Aorta (tissue), 5 donors: ENCODE measurements at regions not wholly inside any gene's neighbourhood (a gene's known extent, or its start where the extent isn't known, plus 50 kb on each side); places are given as distances from the start of the nearest gene placed in this dataset.
A peak's percentile ranks its signal among the peaks of the same experiment; 100 is the strongest.

ENCODE experiments used
- ATAC-seq: fragments of 200-7000 bp; cut with Tn5 transposase; one replicate; pipeline ENCODE4 v1.9.1; 2022; ENCODE audit warnings: moderate library complexity; ENCODE audit not compliant: low FRiP score
- DNase-seq, 2 donors: peaks; one replicate each; pipeline ENCODE4 v3.0.0-alpha.2; 2020
- H3K27ac ChIP-seq, 2 donors: one replicate each; pipeline ENCODE4 v1.5.1; 2013; ENCODE audit warnings: low read length in 2 of 2, mild to moderate bottlenecking in 2 of 2, moderate library complexity in 2 of 2, control low read depth in 1 of 2, inconsistent platforms in 1 of 2, low read depth in 1 of 2
- H3K27me3 ChIP-seq, 2 donors: one replicate each; pipeline ENCODE4 v1.6.1; 2013; ENCODE audit warnings: control low read depth in 1 of 2, low read length in 1 of 2, mild to moderate bottlenecking in 1 of 2, moderate library complexity in 1 of 2; ENCODE audit not compliant: insufficient read depth in 2 of 2, control insufficient read depth in 1 of 2
- H3K36me3 ChIP-seq, 2 donors: one replicate each; pipeline ENCODE4 v1.6.1; 2013; ENCODE audit warnings: control low read depth in 1 of 2, low read length in 1 of 2, mild to moderate bottlenecking in 1 of 2; ENCODE audit not compliant: insufficient read depth in 2 of 2, control insufficient read depth in 1 of 2
- H3K4me1 ChIP-seq, 2 donors: one replicate each; pipeline ENCODE4 v1.6.1; 2013; ENCODE audit warnings: low read length in 2 of 2, control low read depth in 1 of 2, mild to moderate bottlenecking in 1 of 2, moderate library complexity in 1 of 2; ENCODE audit not compliant: insufficient read depth in 2 of 2, control insufficient read depth in 1 of 2
- H3K4me3 ChIP-seq, 2 donors: one replicate each; pipeline ENCODE4 v1.5.1; 2013; ENCODE audit warnings: low read length in 2 of 2, control low read depth in 1 of 2, mild to moderate bottlenecking in 1 of 2
- H3K9me3 ChIP-seq: one replicate; pipeline ENCODE4 v1.6.1; 2013; ENCODE audit warnings: mild to moderate bottlenecking, low read length; ENCODE audit not compliant: control insufficient read depth
- WGBS, 2 donors: extraction: QIAGEN DNeasy Blood & Tissue Kit; methylation state at CpG; one replicate each; pipeline ENCODE4 v1.1.7; 2013; 5-methylcytosine and 5-hydroxymethylcytosine counted together
- intact Hi-C, 2 donors: fragments of 100-400 bp; cut with DNase I; formaldehyde crosslinking; loops; one replicate each; pipeline versions ENCODE4 v1.14.2 to v1.15.0; 2022
- donor health status: healthy with polysubstance abuse.
- donor health status: Bipolar disorder and iron deficiency.
- donor health status: DM: no; HTN: no; CAD: no.
- donor health status: DM: no; HTN: no; CAD: no.
- donor health status: DM: yes; HTN: yes; CAD: no.

GRCh38 chr2:129224022-129224421 lies 755.4 kb upstream of the RAB6C start:
- intact Hi-C loops, result no loop called here
- Histone ChIP-seq H3K9me3 (peaks cover 2% of the 10 kb centered on the region), H3K4me3 (no peak overlapping the region), H3K27ac (no peak overlapping the region), H3K27me3 (no peaks in the 10 kb centered on the region), H3K4me1 (no peaks in the 10 kb centered on the region), H3K36me3 (no peaks in the 10 kb centered on the region)
- 83 to 95% methylated on average over 10 of the region's 10 CpGs for WGBS, 2 donors
- ATAC-seq (no peak), DNase-seq (no peak)

- H3K36me3 ChIP-seq, result no peaks in the 10 kb centered on the region
- no peaks in the 10 kb centered on the region for H3K4me1 ChIP-seq
- WGBS, 2 donors, result 88 to 92% methylated on average over 3 of the region's 3 CpGs
- peak; percentile 26 for ATAC-seq
- no peak for DNase-seq
- intact Hi-C loops, result no loop called here
- H3K27me3 ChIP-seq, result no peaks in the 10 kb centered on the region
- no peak overlapping the region for H3K4me3 ChIP-seq
- no peak overlapping the region for H3K27ac ChIP-seq
- H3K9me3 ChIP-seq, result peaks cover 1% of the 10 kb centered on the region
These were observed 755.0 kb upstream of the RAB6C start for GRCh38 chr2:129224486-129224885.

GRCh38 chr2:129229196-129229595 lies 750.3 kb upstream of the RAB6C start:
- 63 to 81% methylated on average over 3 of the region's 3 CpGs for WGBS, 2 donors
- H3K4me3 ChIP-seq, result no peak overlapping the region
- no peaks in the 10 kb centered on the region for H3K4me1 ChIP-seq
- intact Hi-C loops, result no loop called here
- ATAC-seq (no peak), DNase-seq (no peak)
- no peaks in the 10 kb centered on the region for H3K36me3 ChIP-seq
- no peak overlapping the region for H3K27ac ChIP-seq
- H3K27me3 ChIP-seq, result no peaks in the 10 kb centered on the region
- no peaks in the 10 kb centered on the region for H3K9me3 ChIP-seq

DNA sequence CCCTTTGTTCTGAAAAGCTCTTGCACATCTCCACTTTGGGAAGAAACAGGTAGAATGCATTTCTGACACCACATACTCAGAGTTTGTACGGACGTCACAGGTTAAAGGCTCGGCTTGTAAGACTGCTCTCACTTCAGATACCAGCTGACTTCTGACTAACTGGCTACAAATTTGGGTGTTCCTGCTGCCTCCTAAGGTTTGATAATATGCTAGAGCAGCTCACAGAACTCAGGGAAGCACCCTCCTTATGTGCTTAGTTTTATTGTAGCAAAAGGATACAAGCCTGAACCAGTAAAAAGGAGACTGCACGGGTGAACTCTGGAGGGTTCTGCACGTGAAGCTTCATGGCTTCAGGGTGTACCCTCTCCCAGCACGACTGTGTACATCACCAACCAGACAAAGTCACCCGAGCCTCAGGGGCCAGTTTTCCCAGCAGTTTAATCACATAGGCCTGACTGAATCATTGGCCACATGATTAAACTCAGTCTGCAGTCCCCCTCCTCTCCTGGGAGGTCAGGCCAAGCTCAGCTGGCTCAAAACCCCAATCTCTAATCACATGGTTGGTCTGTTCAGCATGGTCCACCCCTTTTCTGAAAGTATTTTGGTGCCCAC lies 749.5 kb upstream of the RAB6C start:
- Histone ChIP-seq H3K27me3 (no peaks in the 10 kb centered on the region), H3K9me3 (no peaks in the 10 kb centered on the region), H3K4me3 (no peak overlapping the region), H3K4me1 (no peaks in the 10 kb centered on the region), H3K36me3 (no peaks in the 10 kb centered on the region), H3K27ac (no peak overlapping the region)
- 85 to 88% methylated on average over 7 of the region's 7 CpGs for WGBS, 2 donors
- ATAC-seq (no peak), DNase-seq (no peak)
- intact Hi-C loops, result no loop called here

- Histone ChIP-seq H3K4me1 (no peaks in the 10 kb centered on the region), H3K27ac (no peak overlapping the region), H3K36me3 (no peaks in the 10 kb centered on the region), H3K4me3 (no peak overlapping the region), H3K9me3 (no peaks in the 10 kb centered on the region), H3K27me3 (no peaks in the 10 kb centered on the region)
- ATAC-seq, result no peak
- 97% methylated on average over 7 of the region's 7 CpGs for WGBS, 2 donors
- no peak for DNase-seq
- intact Hi-C loops, result no loop called here
These were observed 747.5 kb upstream of the RAB6C start for GRCh38 chr2:129231924-129232323.

GRCh38 chr2:129233166-129233565 lies 746.3 kb upstream of the RAB6C start:
- Histone ChIP-seq H3K4me1 (no peaks in the 10 kb centered on the region), H3K27me3 (no peaks in the 10 kb centered on the region), H3K4me3 (no peak overlapping the region), H3K36me3 (no peaks in the 10 kb centered on the region), H3K9me3 (no peaks in the 10 kb centered on the region), H3K27ac (no peak overlapping the region)
- 82 to 85% methylated on average over 9 of the region's 9 CpGs for WGBS, 2 donors
- no peak for DNase-seq
- intact Hi-C loops, result no loop called here
- no peak for ATAC-seq

DNA sequence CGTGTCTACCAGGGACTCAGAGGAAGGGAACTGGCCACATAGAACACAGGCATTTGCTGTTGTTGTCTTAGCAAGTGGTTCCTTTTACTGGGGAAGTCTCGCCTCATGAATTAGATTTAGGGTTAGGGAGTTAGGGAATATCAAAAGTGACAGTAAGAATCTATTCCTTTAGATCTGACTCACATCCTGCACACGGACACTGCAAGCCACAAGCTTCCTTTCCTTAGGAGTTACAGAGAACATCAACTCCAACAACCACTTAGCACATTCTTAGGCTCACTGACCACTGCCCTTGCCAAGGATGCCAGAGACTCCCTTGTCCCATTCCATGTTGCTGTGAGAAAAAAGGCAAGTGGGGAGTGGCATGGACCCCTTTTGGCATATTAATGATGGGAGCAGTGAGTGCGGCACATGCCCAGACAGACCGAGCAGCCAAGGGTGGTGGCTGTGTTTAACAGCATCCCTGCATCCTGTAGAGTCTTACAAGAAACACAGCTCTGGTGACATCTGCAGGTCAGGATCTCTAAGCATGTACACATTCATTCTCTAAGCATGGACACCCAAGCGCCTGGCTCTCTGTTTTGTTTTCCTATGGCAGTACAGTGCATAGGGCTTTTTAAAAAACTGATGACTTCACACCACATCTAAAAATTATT lies 745.6 kb upstream of the RAB6C start:
- Histone ChIP-seq H3K4me1 (no peaks in the 10 kb centered on the region), H3K27me3 (no peaks in the 10 kb centered on the region), H3K27ac (no peak overlapping the region), H3K9me3 (no peaks in the 10 kb centered on the region), H3K36me3 (no peaks in the 10 kb centered on the region), H3K4me3 (no peak overlapping the region)
- WGBS, 2 donors, result 64 to 66% methylated on average over 6 of the region's 6 CpGs
- intact Hi-C loops, result no loop called here
- ATAC-seq (no peak), DNase-seq (no peak)

DNA sequence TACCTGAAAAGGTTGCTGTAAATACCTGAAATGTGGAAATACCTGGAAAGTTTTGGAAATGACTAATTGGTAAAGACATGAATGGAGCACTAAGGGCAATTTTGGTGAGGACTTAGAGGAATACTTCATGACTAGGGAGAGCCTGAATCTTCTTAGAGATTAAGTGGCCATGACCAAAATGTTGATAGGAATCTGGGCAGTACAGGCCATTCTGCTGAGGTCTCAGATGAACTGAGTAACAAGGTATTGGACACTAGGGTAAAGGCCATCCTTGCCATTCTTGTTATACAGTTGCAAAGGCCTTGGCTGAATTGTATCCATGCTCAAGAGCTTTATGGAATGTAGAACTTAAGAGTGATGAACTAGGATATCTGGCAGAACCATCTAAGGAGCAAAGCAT lies 742.9 kb upstream of the RAB6C start:
- no peak for DNase-seq

DNA sequence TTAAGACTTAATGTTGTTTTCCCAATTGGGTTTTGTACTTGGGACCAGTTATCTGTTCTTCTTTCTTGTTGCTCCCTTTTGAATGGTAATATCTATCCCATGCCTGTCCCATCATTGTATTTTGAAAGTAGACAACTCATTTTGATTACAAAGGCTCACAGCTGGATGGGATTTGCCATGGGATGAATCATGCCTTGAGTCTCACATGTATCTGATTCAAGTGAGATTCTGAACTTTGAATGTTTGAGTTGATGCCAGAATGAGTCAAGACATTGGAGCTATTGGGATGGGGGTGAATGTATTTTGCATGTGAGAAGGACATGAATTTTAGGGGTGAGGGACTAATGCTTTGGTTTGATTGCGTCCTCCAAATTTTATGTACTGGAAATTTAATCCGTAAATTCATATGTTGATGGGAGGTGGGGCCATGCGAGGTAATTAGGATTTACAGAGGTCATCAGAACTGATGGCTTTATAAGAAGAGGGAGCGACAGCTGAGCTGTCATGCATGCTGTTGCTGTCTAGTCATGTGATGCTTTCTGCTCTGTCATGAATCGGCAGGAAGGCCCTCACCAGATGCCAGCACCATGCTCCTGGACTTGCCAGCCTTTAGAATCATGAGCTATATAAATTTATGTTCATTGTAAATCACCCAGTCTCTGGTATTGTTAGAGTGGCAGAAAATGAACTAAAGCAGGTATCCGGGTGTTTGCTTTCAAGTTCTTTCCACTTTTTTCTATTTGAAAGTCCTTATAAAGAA lies 741.3 kb upstream of the RAB6C start:
- Histone ChIP-seq H3K27ac (no peak overlapping the region), H3K36me3 (no peaks in the 10 kb centered on the region), H3K4me3 (no peak overlapping the region), H3K27me3 (no peaks in the 10 kb centered on the region), H3K4me1 (no peaks in the 10 kb centered on the region), H3K9me3 (no peaks in the 10 kb centered on the region)
- no peak for ATAC-seq
- no peak for DNase-seq
- 96 to 97% methylated on average over 6 of the region's 6 CpGs for WGBS, 2 donors
- intact Hi-C loops, result no loop called here

More for the DNA sequence above, 742.9 kb upstream of the RAB6C start:
- intact Hi-C loops, result no loop called here
- no peak overlapping the region for H3K4me3 ChIP-seq
- H3K27me3 ChIP-seq, result no peaks in the 10 kb centered on the region
- H3K4me1 ChIP-seq, result no peaks in the 10 kb centered on the region
- H3K27ac ChIP-seq, result no peak overlapping the region
- no peaks in the 10 kb centered on the region for H3K36me3 ChIP-seq
- no peaks in the 10 kb centered on the region for H3K9me3 ChIP-seq
- ATAC-seq, result no peak
